22Rv1 (cell line): ENCODE measurements at regions not wholly inside any gene's neighbourhood (a gene's known extent, or its start where the extent isn't known, plus 50 kb on each side); places are given as distances from the start of the nearest gene placed in this dataset.

Source experiments
- H3K27ac ChIP-seq: fragments of 450-650 bp; 2 replicates; pipeline ENCODE4 v1.5.1; 2017
- CTCF ChIP-seq: fragments of 450-650 bp; IDR thresholded peaks from 2 replicates; pipeline ENCODE4 v1.5.1; 2017; ENCODE audit warnings: mild to moderate bottlenecking
- ZFX ChIP-seq: fragments of 450-650 bp; IDR thresholded peaks from 2 replicates; pipeline ENCODE4 v1.6.1; 2017; ENCODE audit warnings: antibody characterized with exemption, borderline replicate concordance

- TF ChIP-seq CTCF (no peak), ZFX (no peak)
- H3K27ac ChIP-seq, result no peak overlapping the region
Measured at GRCh38 chr5:25393957-25394356, 749.2 kb upstream of the CDH10 start.

GRCh38 chr5:25393256-25393655 lies 748.5 kb upstream of the CDH10 start:
- no peak overlapping the region for H3K27ac ChIP-seq
- TF ChIP-seq ZFX, result no peak
- no peak for TF ChIP-seq CTCF

GRCh38 chr5:25387953-25388352 lies 743.2 kb upstream of the CDH10 start:
- TF ChIP-seq ZFX, result no peak
- TF ChIP-seq CTCF, result no peak
- H3K27ac ChIP-seq, result no peak overlapping the region

- no peak for TF ChIP-seq CTCF
- TF ChIP-seq ZFX, result no peak
- H3K27ac ChIP-seq, result no peak overlapping the region
Measured at GRCh38 chr5:25362799-25363198, 718.0 kb upstream of the CDH10 start.

- H3K27ac ChIP-seq, result no peak overlapping the region
- no peak for TF ChIP-seq CTCF
- TF ChIP-seq ZFX, result no peak
Measured at GRCh38 chr5:25358919-25359318, 714.1 kb upstream of the CDH10 start.

GRCh38 chr5:25357605-25358004 lies 712.8 kb upstream of the CDH10 start:
- TF ChIP-seq CTCF (no peak), ZFX (no peak)
- H3K27ac ChIP-seq, result no peak overlapping the region

GRCh38 chr5:25349746-25350145 lies 705.0 kb upstream of the CDH10 start:
- no peak for TF ChIP-seq CTCF
- no peak for TF ChIP-seq ZFX
- no peak overlapping the region for H3K27ac ChIP-seq
